Dendritic cell treated with granulocyte-macrophage colony-stimulating factor and Interleukin-4, amounts not matched to agents 40 ng/mL and 50 ng/mL, for 4 days (primary cell): ENCODE measurements at regions not wholly inside any gene's neighbourhood (a gene's known extent, or its start where the extent isn't known, plus 50 kb on each side); places are given as distances from the start of the nearest gene placed in this dataset.

Experiments used
- H3K27ac Mint-ChIP-seq: one replicate; pipeline ENCODE4 v1.8.0; 2022; ENCODE audit warnings: mild to moderate bottlenecking, mixed read lengths
- H3K27me3 Mint-ChIP-seq: one replicate; pipeline ENCODE4 v1.8.0; 2022; ENCODE audit warnings: mild to moderate bottlenecking, mixed read lengths
- H3K36me3 Mint-ChIP-seq: one replicate; pipeline ENCODE4 v1.8.0; 2022; ENCODE audit warnings: low read depth, mixed read lengths
- H3K4me1 Mint-ChIP-seq: one replicate; pipeline ENCODE4 v1.8.0; 2022; ENCODE audit warnings: low read depth, mixed read lengths
- H3K4me3 Mint-ChIP-seq: one replicate; pipeline ENCODE4 v1.8.0; 2022; ENCODE audit warnings: mild to moderate bottlenecking, moderate library complexity, mixed read lengths
- H3K9me3 Mint-ChIP-seq: one replicate; pipeline ENCODE4 v1.8.0; 2022; ENCODE audit warnings: mixed read lengths
- intact Hi-C: fragments of 100-400 bp; cut with micrococcal nuclease; formaldehyde crosslinking; loops from one replicate; pipeline ENCODE4 v1.15.0; 2022

- intact Hi-C loops, result no loop called here
- Mint-ChIP-seq H3K27me3 (peaks cover 29% of the 10 kb centered on the region), H3K4me1 (no peaks in the 10 kb centered on the region), H3K36me3 (no peaks in the 10 kb centered on the region), H3K4me3 (no peak overlapping the region), H3K9me3 (no peaks in the 10 kb centered on the region), H3K27ac (no peak overlapping the region)
Measured at GRCh38 chr20:6685181-6685582, 82.3 kb upstream of the BMP2 start.

- H3K4me1 Mint-ChIP-seq, result no peaks in the 10 kb centered on the region
- no peaks in the 10 kb centered on the region for H3K36me3 Mint-ChIP-seq
- no peaks in the 10 kb centered on the region for H3K9me3 Mint-ChIP-seq
- intact Hi-C loops, result no loop called here
- no peak overlapping the region for H3K4me3 Mint-ChIP-seq
- no peak overlapping the region for H3K27ac Mint-ChIP-seq
- H3K27me3 Mint-ChIP-seq, result peaks cover 33% of the 10 kb centered on the region
Measured at GRCh38 chr20:6683021-6683977, 84.2 kb upstream of the BMP2 start.

- Mint-ChIP-seq H3K4me3 (no peak overlapping the region), H3K9me3 (no peaks in the 10 kb centered on the region), H3K36me3 (no peaks in the 10 kb centered on the region), H3K27ac (no peak overlapping the region), H3K4me1 (no peaks in the 10 kb centered on the region), H3K27me3 (peaks cover 26% of the 10 kb centered on the region)
- intact Hi-C loops, result no loop called here
Measured at GRCh38 chr20:6680854-6681253, 86.6 kb upstream of the BMP2 start.

- no peaks in the 10 kb centered on the region for H3K36me3 Mint-ChIP-seq
- intact Hi-C loops, result no loop called here
- H3K4me1 Mint-ChIP-seq, result no peaks in the 10 kb centered on the region
Measured at GRCh38 chr20:6680441-6680840, 87.0 kb upstream of the BMP2 start.

GRCh38 chr20:6679086-6679485 is 88.4 kb upstream of the BMP2 start:
- no peaks in the 10 kb centered on the region for H3K9me3 Mint-ChIP-seq
- intact Hi-C loops, result no loop called here
- H3K27ac Mint-ChIP-seq, result no peak overlapping the region

More at GRCh38 chr20:6680441-6680840, 87.0 kb upstream of the BMP2 start:
- H3K27me3 Mint-ChIP-seq, result peaks cover 26% of the 10 kb centered on the region
- no peak overlapping the region for H3K4me3 Mint-ChIP-seq
- no peaks in the 10 kb centered on the region for H3K9me3 Mint-ChIP-seq
- no peak overlapping the region for H3K27ac Mint-ChIP-seq

GRCh38 chr20:6678101-6678500 is 89.4 kb upstream of the BMP2 start:
- Mint-ChIP-seq H3K27ac (no peak overlapping the region), H3K4me1 (no peaks in the 10 kb centered on the region), H3K4me3 (no peak overlapping the region), H3K36me3 (no peaks in the 10 kb centered on the region), H3K27me3 (peaks cover 19% of the 10 kb centered on the region), H3K9me3 (no peaks in the 10 kb centered on the region)
- intact Hi-C loops, result no loop called here

More at GRCh38 chr20:6679086-6679485, 88.4 kb upstream of the BMP2 start:
- Mint-ChIP-seq H3K36me3 (no peaks in the 10 kb centered on the region), H3K4me1 (no peaks in the 10 kb centered on the region), H3K27me3 (peaks cover 20% of the 10 kb centered on the region), H3K4me3 (no peak overlapping the region)

GRCh38 chr20:6674831-6675230 is 92.7 kb upstream of the BMP2 start:
- H3K36me3 Mint-ChIP-seq, result no peaks in the 10 kb centered on the region
- no peak overlapping the region for H3K4me3 Mint-ChIP-seq
- peaks cover 19% of the 10 kb centered on the region for H3K27me3 Mint-ChIP-seq
- H3K4me1 Mint-ChIP-seq, result no peaks in the 10 kb centered on the region
- H3K9me3 Mint-ChIP-seq, result no peaks in the 10 kb centered on the region
- intact Hi-C loops, result no loop called here
- H3K27ac Mint-ChIP-seq, result no peak overlapping the region

- no peak overlapping the region for H3K4me3 Mint-ChIP-seq
Measured at GRCh38 chr20:6673071-6673470, 94.4 kb upstream of the BMP2 start.

GRCh38 chr20:6671829-6672228 is 95.7 kb upstream of the BMP2 start:
- Mint-ChIP-seq H3K36me3 (no peaks in the 10 kb centered on the region), H3K9me3 (no peaks in the 10 kb centered on the region), H3K27ac (no peak overlapping the region), H3K27me3 (peaks cover 22% of the 10 kb centered on the region), H3K4me3 (no peak overlapping the region), H3K4me1 (no peaks in the 10 kb centered on the region)
- intact Hi-C loops, result no loop called here

More at GRCh38 chr20:6673071-6673470, 94.4 kb upstream of the BMP2 start:
- intact Hi-C loops, result no loop called here
- no peaks in the 10 kb centered on the region for H3K4me1 Mint-ChIP-seq
- no peak overlapping the region for H3K27ac Mint-ChIP-seq
- peaks cover 16% of the 10 kb centered on the region for H3K27me3 Mint-ChIP-seq
- no peaks in the 10 kb centered on the region for H3K9me3 Mint-ChIP-seq
- no peaks in the 10 kb centered on the region for H3K36me3 Mint-ChIP-seq

- H3K36me3 Mint-ChIP-seq, result no peaks in the 10 kb centered on the region
- H3K4me1 Mint-ChIP-seq, result no peaks in the 10 kb centered on the region
- peaks cover 10% of the 10 kb centered on the region for H3K9me3 Mint-ChIP-seq
Measured at GRCh38 chr20:6668546-6668945, 98.9 kb upstream of the BMP2 start.

GRCh38 chr20:6665621-6666355 is 101.7 kb upstream of the BMP2 start:
- Mint-ChIP-seq H3K4me1 (no peaks in the 10 kb centered on the region), H3K36me3 (no peaks in the 10 kb centered on the region), H3K9me3 (peaks cover 10% of the 10 kb centered on the region), H3K4me3 (no peak overlapping the region), H3K27me3 (peaks cover 12% of the 10 kb centered on the region), H3K27ac (no peak overlapping the region)
- intact Hi-C loops, result no loop called here

More at GRCh38 chr20:6668546-6668945, 98.9 kb upstream of the BMP2 start:
- no peak overlapping the region for H3K4me3 Mint-ChIP-seq
- no peak overlapping the region for H3K27ac Mint-ChIP-seq
- intact Hi-C loops, result no loop called here
- H3K27me3 Mint-ChIP-seq, result peaks cover 24% of the 10 kb centered on the region

GRCh38 chr20:6665161-6665560 is 102.3 kb upstream of the BMP2 start:
- intact Hi-C loops, result no loop called here
- H3K9me3 Mint-ChIP-seq, result peaks cover 10% of the 10 kb centered on the region
- H3K4me3 Mint-ChIP-seq, result no peak overlapping the region

GRCh38 chr20:6664574-6664973 is 102.9 kb upstream of the BMP2 start:
- no peaks in the 10 kb centered on the region for H3K4me1 Mint-ChIP-seq
- no peaks in the 10 kb centered on the region for H3K36me3 Mint-ChIP-seq
- peaks cover 10% of the 10 kb centered on the region for H3K9me3 Mint-ChIP-seq
- H3K4me3 Mint-ChIP-seq, result no peak overlapping the region
- H3K27ac Mint-ChIP-seq, result no peak overlapping the region
- peaks cover 12% of the 10 kb centered on the region for H3K27me3 Mint-ChIP-seq
- intact Hi-C loops, result no loop called here

More at GRCh38 chr20:6665161-6665560, 102.3 kb upstream of the BMP2 start:
- peaks cover 12% of the 10 kb centered on the region for H3K27me3 Mint-ChIP-seq
- no peak overlapping the region for H3K27ac Mint-ChIP-seq
- no peaks in the 10 kb centered on the region for H3K4me1 Mint-ChIP-seq
- no peaks in the 10 kb centered on the region for H3K36me3 Mint-ChIP-seq

- Mint-ChIP-seq H3K36me3 (no peaks in the 10 kb centered on the region), H3K27me3 (peaks cover 12% of the 10 kb centered on the region), H3K4me3 (no peak overlapping the region), H3K9me3 (peaks cover 10% of the 10 kb centered on the region), H3K27ac (no peak overlapping the region), H3K4me1 (no peaks in the 10 kb centered on the region)
- intact Hi-C loops, result no loop called here
Measured at GRCh38 chr20:6663751-6664388, 103.6 kb upstream of the BMP2 start.
